ENCODE measurements at regions not wholly inside any gene's neighbourhood (a gene's known extent, or its start where the extent isn't known, plus 50 kb on each side); places are given as distances from the start of the nearest gene placed in this dataset.
"Not testable (repeated sequence)": the region's sequence is repeated elsewhere in the genome, so short reads cannot be mapped to it uniquely, and the experiment has no call there.

GRCh38 chr7:51388241-51388640 lies 71.6 kb upstream of the COBL start:
- H3K4me3 ChIP-seq (ENCODE audit: low read length); DNase-seq (ENCODE audit: low read depth): not testable (repeated sequence)

DNA sequence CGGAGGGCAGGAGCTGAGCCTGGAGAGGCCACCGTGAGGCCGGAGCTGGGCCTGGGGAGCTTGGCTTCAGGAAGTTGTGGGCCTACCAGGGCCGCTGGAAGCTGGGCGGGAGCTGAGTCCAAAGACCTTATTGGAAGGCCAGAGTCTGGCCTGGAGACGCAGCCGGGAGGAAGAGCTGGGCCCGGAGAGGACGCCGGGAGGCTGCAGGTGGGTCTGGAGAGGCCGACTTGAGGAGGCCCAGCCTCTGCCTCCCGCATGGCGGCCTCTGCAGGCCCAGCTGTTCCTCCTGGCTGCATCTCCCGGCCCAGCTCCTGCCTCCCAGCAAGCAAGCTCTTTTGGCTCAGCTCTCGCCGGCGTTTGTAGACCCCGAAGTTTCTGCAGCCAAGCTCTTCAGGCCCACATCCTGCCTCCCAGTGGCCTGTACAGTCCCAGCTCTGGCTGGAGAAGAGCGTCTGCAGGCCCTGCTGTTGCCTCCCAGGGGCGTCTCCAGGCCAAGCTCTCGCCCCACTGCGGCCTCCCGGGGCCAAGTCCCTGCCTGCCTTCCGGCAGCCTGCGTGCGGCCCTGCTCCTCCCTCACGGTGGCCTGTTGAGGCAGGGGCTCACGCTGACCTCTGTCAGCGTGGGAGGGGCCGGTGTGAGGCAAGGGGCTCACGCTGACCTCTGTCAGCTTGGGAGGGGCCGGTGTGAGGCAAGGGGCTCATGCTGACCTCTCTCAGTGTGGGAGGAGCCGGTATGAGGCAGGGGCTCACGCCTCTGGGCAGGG lies 70.4 kb upstream of the COBL start:
- H3K4me3 ChIP-seq (ENCODE audit: low read length); DNase-seq (ENCODE audit: low read depth): not testable (repeated sequence)

- not testable (repeated sequence) for H3K4me3 ChIP-seq (ENCODE audit: low read length); DNase-seq (ENCODE audit: low read depth)
Observed at GRCh38 chr7:51386184-51386583, 69.6 kb upstream of the COBL start.

- not testable (repeated sequence) for DNase-seq (ENCODE audit: low read depth); H3K4me3 ChIP-seq (ENCODE audit: low read length)
Observed at GRCh38 chr7:51382243-51382642, 65.6 kb upstream of the COBL start.

- H3K4me3 ChIP-seq (ENCODE audit: low read length) = no peak overlapping the region
- DNase-seq (ENCODE audit: low read depth) = peak; percentile 54
- TF ChIP-seq CTCF (IDR thresholded peaks at IDR 0.05; ENCODE audit: insufficient read depth, low read depth, low read length, missing control alignments) = no peak
Observed at GRCh38 chr7:51376420-51377092, 59.9 kb upstream of the COBL start.

- TF ChIP-seq CTCF (IDR thresholded peaks at IDR 0.05; ENCODE audit: insufficient read depth, low read depth, low read length, missing control alignments) = no peak
- H3K4me3 ChIP-seq (ENCODE audit: low read length) = no peak overlapping the region
- no peak for DNase-seq (ENCODE audit: low read depth)
Observed at GRCh38 chr7:51374936-51375335, 58.3 kb upstream of the COBL start.

- DNase-seq (ENCODE audit: low read depth); H3K4me3 ChIP-seq (ENCODE audit: low read length): not testable (repeated sequence)
Observed at GRCh38 chr7:51373607-51374006, 57.0 kb upstream of the COBL start.

DNA sequence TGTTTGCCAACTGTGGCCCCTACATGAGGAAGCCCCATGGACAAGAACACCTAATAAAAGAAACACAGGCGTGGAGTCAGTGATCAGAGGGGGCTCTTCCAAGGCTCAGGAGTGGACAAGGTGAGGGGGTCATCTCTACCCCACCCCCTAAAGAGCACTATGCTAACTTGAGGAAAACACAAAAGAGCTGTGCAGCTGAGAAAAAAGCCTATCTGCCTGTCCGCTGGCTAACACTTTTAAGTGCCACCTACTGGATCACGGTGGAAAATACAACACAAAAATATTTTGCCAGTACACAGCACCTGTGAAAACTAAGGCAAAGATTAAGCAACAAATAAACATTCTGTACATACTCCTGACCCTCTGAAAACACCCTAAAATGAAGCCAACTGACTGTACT lies 53.1 kb upstream of the COBL start:
- TF ChIP-seq CTCF (IDR thresholded peaks at IDR 0.05; ENCODE audit: insufficient read depth, low read depth, low read length, missing control alignments) = peak; percentile 51
- H3K4me3 ChIP-seq (ENCODE audit: low read length) = no peak overlapping the region
- DNase-seq (ENCODE audit: low read depth) = peak; percentile 33

- not testable (repeated sequence) for DNase-seq (ENCODE audit: low read depth); H3K4me3 ChIP-seq (ENCODE audit: low read length)
Observed at GRCh38 chr7:51369228-51369627, 52.6 kb upstream of the COBL start.

- no peak for DNase-seq (ENCODE audit: low read depth)
- no peak overlapping the region for H3K4me3 ChIP-seq (ENCODE audit: low read length)
- TF ChIP-seq CTCF (IDR thresholded peaks at IDR 0.05; ENCODE audit: insufficient read depth, low read depth, low read length, missing control alignments) = no peak
Observed at GRCh38 chr7:51368334-51368733, 51.7 kb upstream of the COBL start.

Measured in epithelial cell of esophagus (primary cell).